HEK293 (cell line): ENCODE measurements at regions not wholly inside any gene's neighbourhood (a gene's known extent, or its start where the extent isn't known, plus 50 kb on each side); places are given as distances from the start of the nearest gene placed in this dataset.

Source experiments
- GLI4 ChIP-seq: fragments of 450-650 bp; formaldehyde crosslinking; IDR thresholded peaks from 2 replicates; pipeline ENCODE4 v1.5.1; 2016; ENCODE audit warnings: missing biosample characterization, missing genetic modification characterization
- ZNF24 ChIP-seq: fragments of 450-650 bp; formaldehyde crosslinking; IDR thresholded peaks from 2 replicates; pipeline ENCODE4 v1.5.1; 2016; ENCODE audit warnings: missing biosample characterization, missing genetic modification characterization
- ZNF423 ChIP-seq: fragments of 450-650 bp; formaldehyde crosslinking; IDR thresholded peaks from 2 replicates; pipeline ENCODE4 v1.5.1; 2016; ENCODE audit warnings: missing biosample characterization, missing genetic modification characterization
- ZNF530 ChIP-seq: fragments of 450-650 bp; formaldehyde crosslinking; IDR thresholded peaks from 2 replicates; pipeline ENCODE4 v1.5.1; 2016; ENCODE audit warnings: low read depth, missing biosample characterization, missing genetic modification characterization
- ZNF549 ChIP-seq: fragments of 450-650 bp; IDR thresholded peaks from 2 replicates; pipeline ENCODE4 v1.5.1; 2018; ENCODE audit warnings: missing biosample characterization, missing genetic modification characterization, mild to moderate bottlenecking, inconsistent platforms, moderate library complexity
- ZNF768 ChIP-seq: fragments of 450-650 bp; formaldehyde crosslinking; IDR thresholded peaks from 2 replicates; pipeline ENCODE4 v1.5.1; 2018; ENCODE audit warnings: missing biosample characterization, mild to moderate bottlenecking, missing genetic modification characterization
- ZNF785 ChIP-seq: fragments of 450-650 bp; formaldehyde crosslinking; IDR thresholded peaks from 2 replicates; pipeline ENCODE4 v1.5.1; 2016; ENCODE audit warnings: missing biosample characterization, missing genetic modification characterization
- TF ChIP-seq, protein P1 (sequence below): fragments of 450-650 bp; formaldehyde crosslinking; IDR thresholded peaks from 2 replicates; pipeline ENCODE4 v1.5.1; 2016; ENCODE audit warnings: missing biosample characterization, missing genetic modification characterization
- TF ChIP-seq, protein P2 (sequence below): fragments of 450-650 bp; formaldehyde crosslinking; IDR thresholded peaks from 2 replicates; pipeline ENCODE4 v1.5.1; 2016; ENCODE audit warnings: missing biosample characterization, missing genetic modification characterization

DNA sequence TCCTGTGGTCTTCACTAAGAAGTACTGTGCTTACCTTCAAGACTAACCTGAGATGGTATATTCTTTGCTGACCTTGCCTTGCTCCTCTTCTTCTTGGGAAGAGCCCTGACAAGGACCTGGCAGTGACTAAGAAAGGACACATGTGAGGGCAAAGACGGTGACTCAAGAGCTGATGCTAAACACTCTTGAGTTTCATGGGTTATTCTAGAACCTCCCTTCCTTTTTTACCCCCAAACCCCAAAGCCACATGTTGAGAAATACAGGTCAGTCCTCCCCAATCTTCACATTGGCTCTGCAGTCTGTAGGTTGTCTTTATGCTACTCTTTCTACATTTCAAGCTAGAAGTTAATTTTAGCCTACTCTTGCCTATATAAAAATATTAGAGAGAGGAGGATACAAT, 200.6 kb downstream of the SEMA6D start:
- TF ChIP-seq ZNF530 (no peak), ZNF768 (no peak), GLI4 (tag by site-specific recombination) (no peak), ZNF549 (tag by site-specific recombination) (no peak), ZNF24 (tag by site-specific recombination) (no peak), ZNF423 (no peak), ZNF785 (tag by site-specific recombination) (no peak)
- TF ChIP-seq, protein P1, sequence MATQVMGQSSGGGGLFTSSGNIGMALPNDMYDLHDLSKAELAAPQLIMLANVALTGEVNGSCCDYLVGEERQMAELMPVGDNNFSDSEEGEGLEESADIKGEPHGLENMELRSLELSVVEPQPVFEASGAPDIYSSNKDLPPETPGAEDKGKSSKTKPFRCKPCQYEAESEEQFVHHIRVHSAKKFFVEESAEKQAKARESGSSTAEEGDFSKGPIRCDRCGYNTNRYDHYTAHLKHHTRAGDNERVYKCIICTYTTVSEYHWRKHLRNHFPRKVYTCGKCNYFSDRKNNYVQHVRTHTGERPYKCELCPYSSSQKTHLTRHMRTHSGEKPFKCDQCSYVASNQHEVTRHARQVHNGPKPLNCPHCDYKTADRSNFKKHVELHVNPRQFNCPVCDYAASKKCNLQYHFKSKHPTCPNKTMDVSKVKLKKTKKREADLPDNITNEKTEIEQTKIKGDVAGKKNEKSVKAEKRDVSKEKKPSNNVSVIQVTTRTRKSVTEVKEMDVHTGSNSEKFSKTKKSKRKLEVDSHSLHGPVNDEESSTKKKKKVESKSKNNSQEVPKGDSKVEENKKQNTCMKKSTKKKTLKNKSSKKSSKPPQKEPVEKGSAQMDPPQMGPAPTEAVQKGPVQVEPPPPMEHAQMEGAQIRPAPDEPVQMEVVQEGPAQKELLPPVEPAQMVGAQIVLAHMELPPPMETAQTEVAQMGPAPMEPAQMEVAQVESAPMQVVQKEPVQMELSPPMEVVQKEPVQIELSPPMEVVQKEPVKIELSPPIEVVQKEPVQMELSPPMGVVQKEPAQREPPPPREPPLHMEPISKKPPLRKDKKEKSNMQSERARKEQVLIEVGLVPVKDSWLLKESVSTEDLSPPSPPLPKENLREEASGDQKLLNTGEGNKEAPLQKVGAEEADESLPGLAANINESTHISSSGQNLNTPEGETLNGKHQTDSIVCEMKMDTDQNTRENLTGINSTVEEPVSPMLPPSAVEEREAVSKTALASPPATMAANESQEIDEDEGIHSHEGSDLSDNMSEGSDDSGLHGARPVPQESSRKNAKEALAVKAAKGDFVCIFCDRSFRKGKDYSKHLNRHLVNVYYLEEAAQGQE (tag by site-specific recombination), result no peak
- TF ChIP-seq, protein P2, sequence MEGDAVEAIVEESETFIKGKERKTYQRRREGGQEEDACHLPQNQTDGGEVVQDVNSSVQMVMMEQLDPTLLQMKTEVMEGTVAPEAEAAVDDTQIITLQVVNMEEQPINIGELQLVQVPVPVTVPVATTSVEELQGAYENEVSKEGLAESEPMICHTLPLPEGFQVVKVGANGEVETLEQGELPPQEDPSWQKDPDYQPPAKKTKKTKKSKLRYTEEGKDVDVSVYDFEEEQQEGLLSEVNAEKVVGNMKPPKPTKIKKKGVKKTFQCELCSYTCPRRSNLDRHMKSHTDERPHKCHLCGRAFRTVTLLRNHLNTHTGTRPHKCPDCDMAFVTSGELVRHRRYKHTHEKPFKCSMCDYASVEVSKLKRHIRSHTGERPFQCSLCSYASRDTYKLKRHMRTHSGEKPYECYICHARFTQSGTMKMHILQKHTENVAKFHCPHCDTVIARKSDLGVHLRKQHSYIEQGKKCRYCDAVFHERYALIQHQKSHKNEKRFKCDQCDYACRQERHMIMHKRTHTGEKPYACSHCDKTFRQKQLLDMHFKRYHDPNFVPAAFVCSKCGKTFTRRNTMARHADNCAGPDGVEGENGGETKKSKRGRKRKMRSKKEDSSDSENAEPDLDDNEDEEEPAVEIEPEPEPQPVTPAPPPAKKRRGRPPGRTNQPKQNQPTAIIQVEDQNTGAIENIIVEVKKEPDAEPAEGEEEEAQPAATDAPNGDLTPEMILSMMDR (tag by site-specific recombination), result no peak
